Breast epithelium (tissue), 4 donors: ENCODE measurements at regions not wholly inside any gene's neighbourhood (a gene's known extent, or its start where the extent isn't known, plus 50 kb on each side); places are given as distances from the start of the nearest gene placed in this dataset.

Experiments used
- DNase-seq, 2 donors: peaks; one replicate each; pipeline ENCODE4 v3.0.0-alpha.2; 2019; ENCODE audit warnings: low spot score in 2 of 2
- H3K27ac ChIP-seq, 2 donors: fragments of 200-600 bp; sonication (generic) in 1 of 2; one replicate each; pipeline ENCODE4 v1.5.1; 2016 to 2019; ENCODE audit warnings: mild to moderate bottlenecking in 1 of 2
- H3K27me3 ChIP-seq, 2 donors: fragments of 200-600 bp; sonication (generic) in 1 of 2; one replicate each; pipeline versions ENCODE4 v1.5.1 to v1.6.0; 2017 to 2019; ENCODE audit warnings: control low read depth in 1 of 2, mild to moderate bottlenecking in 1 of 2
- H3K36me3 ChIP-seq: fragments of 200-600 bp; one replicate; pipeline ENCODE4 v1.5.1; 2019
- H3K4me1 ChIP-seq, 2 donors: fragments of 200-600 bp; sonication (generic); one replicate each; pipeline ENCODE4 v1.5.1; 2016 to 2019; ENCODE audit warnings: control low read depth in 1 of 2
- H3K4me3 ChIP-seq, 3 donors: fragments of 200-600 bp; sonication (generic); 1 replicate in 2 of 3; 2 replicates in 1 of 3; pipeline ENCODE4 v1.5.1; 2016 to 2019; ENCODE audit warnings: mild to moderate bottlenecking in 3 of 3, moderate library complexity in 2 of 3
- H3K9me3 ChIP-seq, 2 donors: fragments of 200-600 bp; sonication (generic) in 1 of 2; one replicate each; pipeline ENCODE4 v1.5.1; 2016 to 2019; ENCODE audit warnings: control low read depth in 1 of 2
- POLR2A ChIP-seq: fragments of 450-650 bp; IDR thresholded peaks from one replicate; pipeline ENCODE4 v1.6.1; 2016; ENCODE audit warnings: antibody characterized with exemption, mild to moderate bottlenecking, moderate library complexity
- POLR2AphosphoS5 ChIP-seq, 3 donors: sonication (generic); formaldehyde crosslinking; IDR thresholded peaks; one replicate each; pipeline ENCODE4 v1.6.1; 2017; ENCODE audit warnings: antibody characterized with exemption in 3 of 3
- intact Hi-C: fragments of 100-400 bp; cut with DNase I; formaldehyde crosslinking; loops from one replicate; pipeline ENCODE4 v1.15.1; 2023; ENCODE audit warnings: low total_unique reads
- TF ChIP-seq, protein P1 (sequence below), 3 donors: fragments of 450-650 bp; IDR thresholded peaks; one replicate each; pipeline ENCODE4 v1.5.1; 2016 to 2017; ENCODE audit warnings: antibody characterized with exemption in 3 of 3, mild to moderate bottlenecking in 3 of 3, moderate library complexity in 3 of 3

DNA sequence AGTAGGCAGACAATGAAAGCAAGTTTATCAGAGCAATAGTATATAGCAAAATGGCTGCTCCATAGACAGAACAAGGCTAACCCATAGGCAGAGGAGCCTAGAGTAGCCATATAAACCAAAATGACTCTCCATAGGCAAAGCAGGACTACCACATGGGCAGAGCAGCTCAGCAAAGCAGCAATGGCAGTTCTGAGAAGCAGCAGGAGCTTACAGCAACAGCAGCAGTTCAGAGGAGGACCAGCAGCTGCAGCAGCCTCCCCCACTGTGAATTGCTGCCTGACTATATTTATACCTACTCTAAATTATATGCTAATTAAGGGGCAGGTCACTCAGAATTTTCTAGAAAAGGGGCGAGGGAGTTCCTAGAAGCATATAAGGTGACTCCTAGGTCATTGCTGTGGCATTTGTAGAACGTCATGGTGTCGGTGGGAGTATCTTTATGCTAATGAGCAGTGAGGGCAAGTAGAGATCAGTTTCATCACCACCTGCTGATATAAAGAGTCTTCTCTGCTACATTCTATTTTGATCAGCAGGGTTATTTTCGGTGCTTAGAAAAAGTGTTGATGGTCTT lies 1115.5 kb downstream of the DTWD2 start:
- H3K9me3 ChIP-seq, result no peaks in the 10 kb centered on the region
- intact Hi-C loops, result no loop called here
- H3K4me3 ChIP-seq, result no peak overlapping the region
- no peaks in the 10 kb centered on the region for H3K36me3 ChIP-seq
- H3K4me1 ChIP-seq, result no peaks in the 10 kb centered on the region
- H3K27ac ChIP-seq, result no peak overlapping the region
- TF ChIP-seq POLR2A (no peak), POLR2AphosphoS5 (IDR thresholded peaks at IDR 0.05) (no peak)
- TF ChIP-seq, protein P1, sequence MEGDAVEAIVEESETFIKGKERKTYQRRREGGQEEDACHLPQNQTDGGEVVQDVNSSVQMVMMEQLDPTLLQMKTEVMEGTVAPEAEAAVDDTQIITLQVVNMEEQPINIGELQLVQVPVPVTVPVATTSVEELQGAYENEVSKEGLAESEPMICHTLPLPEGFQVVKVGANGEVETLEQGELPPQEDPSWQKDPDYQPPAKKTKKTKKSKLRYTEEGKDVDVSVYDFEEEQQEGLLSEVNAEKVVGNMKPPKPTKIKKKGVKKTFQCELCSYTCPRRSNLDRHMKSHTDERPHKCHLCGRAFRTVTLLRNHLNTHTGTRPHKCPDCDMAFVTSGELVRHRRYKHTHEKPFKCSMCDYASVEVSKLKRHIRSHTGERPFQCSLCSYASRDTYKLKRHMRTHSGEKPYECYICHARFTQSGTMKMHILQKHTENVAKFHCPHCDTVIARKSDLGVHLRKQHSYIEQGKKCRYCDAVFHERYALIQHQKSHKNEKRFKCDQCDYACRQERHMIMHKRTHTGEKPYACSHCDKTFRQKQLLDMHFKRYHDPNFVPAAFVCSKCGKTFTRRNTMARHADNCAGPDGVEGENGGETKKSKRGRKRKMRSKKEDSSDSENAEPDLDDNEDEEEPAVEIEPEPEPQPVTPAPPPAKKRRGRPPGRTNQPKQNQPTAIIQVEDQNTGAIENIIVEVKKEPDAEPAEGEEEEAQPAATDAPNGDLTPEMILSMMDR (IDR thresholded peaks at IDR 0.05), result no peak
- no peaks in the 10 kb centered on the region for H3K27me3 ChIP-seq
- DNase-seq, result no peak

DNA sequence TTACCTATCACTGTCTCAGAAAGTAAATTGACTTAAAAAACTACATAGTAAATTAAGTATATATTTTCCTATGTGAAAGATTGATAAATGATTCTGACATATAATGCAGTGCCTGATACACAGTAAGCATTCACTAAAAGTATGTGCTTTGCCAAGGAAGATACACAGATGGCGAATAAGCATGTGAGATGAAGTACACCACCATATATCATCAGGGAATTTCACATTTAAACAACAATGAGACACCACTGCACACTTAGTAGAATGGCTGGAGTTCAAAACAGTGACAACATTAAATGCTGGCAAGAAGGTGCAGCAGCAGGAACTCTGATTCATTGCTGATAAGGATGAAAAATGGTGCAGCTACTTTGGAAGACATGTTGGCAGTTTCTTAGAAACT lies 1118.8 kb downstream of the DTWD2 start:
- Histone ChIP-seq H3K36me3 (no peaks in the 10 kb centered on the region), H3K4me3 (no peak overlapping the region), H3K27me3 (no peaks in the 10 kb centered on the region), H3K9me3 (no peaks in the 10 kb centered on the region), H3K27ac (no peak overlapping the region), H3K4me1 (no peaks in the 10 kb centered on the region)
- intact Hi-C loops, result no loop called here
- DNase-seq, result no peak
- TF ChIP-seq, protein P1 (IDR thresholded peaks at IDR 0.05), result no peak
- TF ChIP-seq POLR2A (no peak), POLR2AphosphoS5 (IDR thresholded peaks at IDR 0.05) (no peak)

DNA sequence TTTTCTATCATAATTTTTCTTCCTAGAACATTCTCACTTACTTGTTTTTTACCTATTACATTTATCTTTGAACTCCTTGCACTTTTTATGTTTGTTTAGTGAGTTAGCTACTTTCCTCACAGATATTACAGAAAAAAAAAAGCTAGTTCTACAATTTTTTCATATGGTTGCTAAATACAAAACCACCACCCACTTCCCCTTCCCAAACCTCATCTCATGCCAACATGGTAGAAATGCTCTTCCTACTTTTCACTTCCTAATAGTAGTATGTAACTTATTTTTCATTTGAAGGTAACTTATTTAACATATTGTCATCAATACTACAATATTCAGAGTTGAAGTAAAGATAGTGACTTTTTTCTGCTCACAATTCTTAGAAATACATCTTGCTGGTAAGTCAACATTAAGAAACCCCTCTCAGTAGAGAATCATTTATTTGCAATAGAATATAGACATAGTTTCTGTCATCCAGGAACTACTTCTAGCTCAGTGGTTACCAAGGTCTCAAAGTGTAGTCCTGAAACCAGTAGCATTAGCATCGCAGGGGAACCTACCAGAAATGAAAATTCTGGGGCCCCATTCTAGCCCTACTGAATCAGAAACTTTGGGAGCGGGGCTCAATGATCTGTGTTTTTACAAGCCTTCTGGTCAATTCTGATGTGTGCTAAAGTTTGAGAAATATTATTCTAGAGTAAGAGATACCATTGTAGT lies 1124.6 kb downstream of the DTWD2 start:
- intact Hi-C loops, result no loop called here
- DNase-seq, result no peak
- H3K27me3 ChIP-seq, result no peaks in the 10 kb centered on the region
- no peak for TF ChIP-seq POLR2A
- TF ChIP-seq, protein P1 (IDR thresholded peaks at IDR 0.05), result no peak
- TF ChIP-seq POLR2AphosphoS5 (IDR thresholded peaks at IDR 0.05), result no peak
- no peak overlapping the region for H3K4me3 ChIP-seq
- H3K9me3 ChIP-seq, result no peaks in the 10 kb centered on the region
- H3K36me3 ChIP-seq, result no peaks in the 10 kb centered on the region
- H3K27ac ChIP-seq, result no peak overlapping the region
- H3K4me1 ChIP-seq, result no peaks in the 10 kb centered on the region

DNA sequence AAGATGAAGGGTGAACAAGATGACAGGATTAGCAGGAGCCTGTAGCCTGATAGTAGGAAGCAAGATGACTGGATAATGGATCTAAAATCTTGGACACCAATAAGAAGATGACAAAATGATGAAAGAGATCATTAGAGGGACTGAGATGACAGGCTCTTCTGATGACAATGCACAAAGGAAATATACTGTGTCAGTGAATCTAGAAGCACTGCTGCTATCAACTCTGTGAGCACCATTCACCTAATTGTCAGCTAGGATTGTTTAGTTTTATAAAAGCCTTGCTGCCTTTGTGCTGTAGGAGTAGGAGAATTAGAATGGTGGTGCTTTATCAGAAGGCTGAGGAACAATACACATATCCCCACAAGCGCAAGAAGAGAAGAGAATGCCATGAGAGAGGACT lies 1127.8 kb downstream of the DTWD2 start:
- intact Hi-C loops, result no loop called here
- DNase-seq, result no peak
- no peak for TF ChIP-seq POLR2A
- no peak for TF ChIP-seq POLR2AphosphoS5 (IDR thresholded peaks at IDR 0.05)
- TF ChIP-seq, protein P1 (IDR thresholded peaks at IDR 0.05), result no peak

DNA sequence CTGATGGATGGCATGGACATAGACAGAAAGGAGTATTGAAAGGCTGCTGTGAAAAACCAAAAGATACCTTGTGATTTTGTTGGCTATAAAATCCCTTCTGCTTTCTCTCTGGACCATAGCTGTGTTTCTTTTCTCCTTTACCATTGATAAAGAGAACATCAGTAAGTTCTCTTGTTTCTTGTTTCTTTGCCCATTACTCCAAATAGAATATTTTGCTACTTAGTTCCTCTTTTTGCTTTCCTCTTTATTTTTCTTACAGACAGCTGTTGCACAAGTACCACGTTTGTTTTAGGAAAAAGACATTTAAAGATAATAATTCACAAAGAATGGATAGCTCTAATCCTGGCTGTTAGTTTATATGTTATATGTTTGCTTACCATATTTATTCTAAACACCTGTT lies 1129.2 kb downstream of the DTWD2 start:
- no peak overlapping the region for H3K27ac ChIP-seq
- intact Hi-C loops, result no loop called here
- TF ChIP-seq, protein P1 (IDR thresholded peaks at IDR 0.05), result no peak
- TF ChIP-seq POLR2AphosphoS5 (IDR thresholded peaks at IDR 0.05) (no peak), POLR2A (no peak)
- H3K4me3 ChIP-seq, result no peak overlapping the region
- H3K27me3 ChIP-seq, result no peaks in the 10 kb centered on the region
- no peaks in the 10 kb centered on the region for H3K9me3 ChIP-seq
- H3K36me3 ChIP-seq, result no peaks in the 10 kb centered on the region
- no peak for DNase-seq
- H3K4me1 ChIP-seq, result no peaks in the 10 kb centered on the region

More for the DNA sequence above, 1127.8 kb downstream of the DTWD2 start:
- no peaks in the 10 kb centered on the region for H3K9me3 ChIP-seq
- H3K36me3 ChIP-seq, result no peaks in the 10 kb centered on the region
- H3K27ac ChIP-seq, result no peak overlapping the region
- no peak overlapping the region for H3K4me3 ChIP-seq
- no peaks in the 10 kb centered on the region for H3K27me3 ChIP-seq
- H3K4me1 ChIP-seq, result no peaks in the 10 kb centered on the region
